CD14-positive monocyte (primary cell): ENCODE measurements at regions not wholly inside any gene's neighbourhood (a gene's known extent, or its start where the extent isn't known, plus 50 kb on each side); places are given as distances from the start of the nearest gene placed in this dataset.

Experiments
- DNase-seq, 3 donors: peaks; one replicate each; pipeline ENCODE4 v3.0.0-alpha.2; 2011 to 2022
- H2AFZ ChIP-seq: 2 replicates; pipeline ENCODE4 v1.6.0; 2012; ENCODE audit warnings: mild to moderate bottlenecking, low read depth, low read length, inconsistent platforms; ENCODE audit not compliant: insufficient read depth, poor library complexity, severe bottlenecking
- H3K27ac ChIP-seq, 2 donors: 1 replicate in 1 of 2; 2 replicates in 1 of 2; pipeline ENCODE4 v1.5.1; 2012 to 2013; ENCODE audit warnings: low read length in 2 of 2, control low read depth in 1 of 2, inconsistent platforms in 1 of 2, low read depth in 1 of 2, mild to moderate bottlenecking in 1 of 2
- H3K27me3 ChIP-seq, 2 donors: one replicate each; pipeline versions ENCODE4 v1.6.0 to v1.6.1; 2011 to 2013; ENCODE audit warnings: low read length in 2 of 2; ENCODE audit not compliant: control insufficient read depth in 2 of 2, insufficient read depth in 2 of 2
- H3K36me3 ChIP-seq, 2 donors: replicated peaks in 1 of 2; 1 replicate in 1 of 2; 2 replicates in 1 of 2; pipeline versions ENCODE4 v1.5.1 to v1.6.1; 2012 to 2013; ENCODE audit warnings: low read length in 2 of 2, control low read depth in 1 of 2, inconsistent platforms in 1 of 2, mild to moderate bottlenecking in 1 of 2; ENCODE audit not compliant: insufficient read depth in 2 of 2, control insufficient read depth in 1 of 2
- H3K4me1 ChIP-seq, 2 donors: 1 replicate in 1 of 2; 2 replicates in 1 of 2; pipeline versions ENCODE4 v1.5.1 to v1.6.1; 2012 to 2013; ENCODE audit warnings: low read length in 2 of 2, control low read depth in 1 of 2, inconsistent platforms in 1 of 2, mild to moderate bottlenecking in 1 of 2, moderate library complexity in 1 of 2; ENCODE audit not compliant: insufficient read depth in 2 of 2, control insufficient read depth in 1 of 2
- H3K4me2 ChIP-seq: replicated peaks from 2 replicates; pipeline ENCODE3; 2012; ENCODE audit warnings: low read length, moderate library complexity, mild to moderate bottlenecking; ENCODE audit not compliant: poor library complexity, severe bottlenecking; ENCODE audit errors: extremely low read depth
- H3K4me3 ChIP-seq, 3 experiments: fragments of 200-600 bp in 1 of 3; sonication (generic) in 1 of 3; replicated peaks in 1 of 3; 1 replicate in 2 of 3; 2 replicates in 1 of 3; pipeline ENCODE4 v1.5.1; 2011 to 2013; ENCODE audit warnings: low read length in 3 of 3, mild to moderate bottlenecking in 3 of 3, control low read depth in 2 of 3, low read depth in 2 of 3, inconsistent platforms in 1 of 3, moderate library complexity in 1 of 3
- H3K79me2 ChIP-seq: 2 replicates; pipeline ENCODE4 v1.6.0; 2012; ENCODE audit warnings: mild to moderate bottlenecking, control low read depth, inconsistent platforms, low read length, moderate library complexity; ENCODE audit not compliant: insufficient read depth
- H3K9ac ChIP-seq: 2 replicates; pipeline ENCODE4 v1.6.0; 2017; ENCODE audit warnings: low read length, mild to moderate bottlenecking; ENCODE audit not compliant: insufficient read depth, poor library complexity, severe bottlenecking
- H3K9me3 ChIP-seq, 2 donors: replicated peaks in 1 of 2; 1 replicate in 1 of 2; 2 replicates in 1 of 2; pipeline versions ENCODE4 v1.5.1 to v1.6.1; 2012 to 2013; ENCODE audit warnings: low read length in 2 of 2, control low read depth in 1 of 2; ENCODE audit not compliant: control insufficient read depth in 1 of 2, insufficient read depth in 1 of 2
- H4K20me1 ChIP-seq: 2 replicates; pipeline ENCODE4 v1.6.0; 2012; ENCODE audit warnings: mild to moderate bottlenecking, low read length, control low read depth, moderate library complexity; ENCODE audit not compliant: insufficient read depth
- H3K27ac Mint-ChIP-seq, 7 donors: one replicate each; pipeline ENCODE4 v1.8.0; 2020; ENCODE audit warnings: mild to moderate bottlenecking in 7 of 7, mixed read lengths in 7 of 7, moderate library complexity in 6 of 7, inconsistent platforms in 2 of 7
- H3K27me3 Mint-ChIP-seq, 3 donors: one replicate each; pipeline ENCODE4 v1.8.0; 2021 to 2022; ENCODE audit warnings: low read depth in 3 of 3, mild to moderate bottlenecking in 3 of 3, mixed read lengths in 3 of 3, moderate library complexity in 3 of 3, inconsistent platforms in 1 of 3
- H3K36me3 Mint-ChIP-seq, 2 donors: one replicate each; pipeline ENCODE4 v1.8.0; 2020; ENCODE audit warnings: mixed read lengths in 2 of 2, inconsistent platforms in 1 of 2, mild to moderate bottlenecking in 1 of 2
- H3K4me1 Mint-ChIP-seq: one replicate; pipeline ENCODE4 v1.8.0; 2020; ENCODE audit warnings: mild to moderate bottlenecking, mixed read lengths
- H3K4me3 Mint-ChIP-seq, 2 donors: one replicate each; pipeline ENCODE4 v1.8.0; 2020; ENCODE audit warnings: mild to moderate bottlenecking in 2 of 2, mixed read lengths in 2 of 2, moderate library complexity in 1 of 2
- H3K9me3 Mint-ChIP-seq, 7 donors: one replicate each; pipeline ENCODE4 v1.8.0; 2020 to 2022; ENCODE audit warnings: mixed read lengths in 7 of 7, mild to moderate bottlenecking in 6 of 7, moderate library complexity in 6 of 7, inconsistent platforms in 2 of 7
- CTCF ChIP-seq: fragments of 200-600 bp; IDR thresholded peaks from one replicate; pipeline ENCODE4 v1.8.0; 2022; ENCODE audit warnings: antibody characterized with exemption, mild to moderate bottlenecking
- WGBS: methylation state at CpG from one replicate; pipeline ENCODE4 v1.1.5; 2013; ENCODE audit warnings: missing lambda C conversion rate; ENCODE audit not compliant: insufficient coverage; 5-methylcytosine and 5-hydroxymethylcytosine counted together
- intact Hi-C, 2 donors: fragments of 100-400 bp; cut with micrococcal nuclease; formaldehyde crosslinking; loops; one replicate each; pipeline versions ENCODE4 v1.15.0 to v1.15.1; 2023

DNA sequence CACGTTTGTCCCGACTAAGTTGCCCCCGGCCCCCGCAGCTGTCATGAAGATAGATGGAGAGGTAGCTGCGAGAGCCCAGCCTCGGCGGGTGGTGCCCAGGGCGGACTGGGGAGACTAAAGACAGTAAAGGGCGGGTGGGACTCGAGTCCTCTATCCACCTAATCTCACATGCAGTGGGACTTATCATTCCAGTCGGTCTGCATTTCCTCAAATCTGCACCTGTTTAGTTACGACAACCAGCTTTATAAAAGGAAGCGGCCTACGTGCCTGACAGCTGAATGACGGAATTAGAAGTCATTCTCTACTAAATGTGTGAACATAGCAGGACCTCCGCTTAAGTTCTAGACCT lies 109.8 kb upstream of the EGLN3 start:
- Histone ChIP-seq H2AFZ (peak overlapping the region; percentile 89), H3K4me1 (peaks cover 13 to 15% of the 10 kb centered on the region in 2 donors), H3K4me3 (peak overlapping the region; percentile 42 to 78 (median 76)), H3K27me3 (peaks cover 0 to 23% of the 10 kb centered on the region in 2 donors), H3K36me3 (no peaks in the 10 kb centered on the region), H3K4me2 (peak overlapping the region; percentile 84), H3K27ac (peak overlapping the region; percentile 34 to 67), H3K9ac (peak overlapping the region; percentile 61), H4K20me1 (no peaks in the 10 kb centered on the region), H3K9me3 (no peaks in the 10 kb centered on the region), H3K79me2 (no peaks in the 10 kb centered on the region)
- Mint-ChIP-seq H3K27ac (peak overlapping the region; percentile 23 to 93 (median 77)), H3K27me3 (peaks cover 16 to 26% (median 25%) of the 10 kb centered on the region in 3 donors), H3K36me3 (peaks cover 0 to 5% of the 10 kb centered on the region in 2 donors), H3K4me1 (peaks cover 15% of the 10 kb centered on the region), H3K4me3 (peak overlapping the region; percentile 98), H3K9me3 (peaks cover 0 to 4% (median 0%) of the 10 kb centered on the region in 7 donors)
- no peak for TF ChIP-seq CTCF
- intact Hi-C loops: no loop called here
- peak in 1 of 3 donors; percentile 3 for DNase-seq
- 6% methylated on average over 13 of the region's 16 CpGs for WGBS

GRCh38 chr14:34059925-34060650 lies 109.2 kb upstream of the EGLN3 start:
- no peaks in the 10 kb centered on the region for H3K9me3 ChIP-seq
- H3K4me1 ChIP-seq: peaks cover 13 to 15% of the 10 kb centered on the region in 2 donors
- H3K9me3 Mint-ChIP-seq: peaks cover 0 to 4% (median 0%) of the 10 kb centered on the region in 7 donors
- no peaks in the 10 kb centered on the region for H3K79me2 ChIP-seq
- H3K36me3 Mint-ChIP-seq: peaks cover 0 to 5% of the 10 kb centered on the region in 2 donors
- peaks cover 15% of the 10 kb centered on the region for H3K4me1 Mint-ChIP-seq
- peak overlapping the region; percentile 42 to 78 (median 76) for H3K4me3 ChIP-seq
- peak overlapping the region; percentile 84 for H3K4me2 ChIP-seq
- H4K20me1 ChIP-seq: no peaks in the 10 kb centered on the region
- peaks cover 16 to 26% (median 26%) of the 10 kb centered on the region in 3 donors for H3K27me3 Mint-ChIP-seq
- peak; percentile 19 for TF ChIP-seq CTCF
- WGBS: under 1% methylated on average over 75 of the region's 84 CpGs
- H3K27ac Mint-ChIP-seq: peak overlapping the region; percentile 25 to 93 (median 77)
- peak overlapping the region; percentile 98 for H3K4me3 Mint-ChIP-seq
- H3K27me3 ChIP-seq: peaks cover 0 to 23% of the 10 kb centered on the region in 2 donors
- H3K36me3 ChIP-seq: no peaks in the 10 kb centered on the region
- peak overlapping the region; percentile 61 for H3K9ac ChIP-seq
- peak overlapping the region; percentile 89 for H2AFZ ChIP-seq
- H3K27ac ChIP-seq: peak overlapping the region; percentile 34 to 67
- peak; percentile 59 to 68 (median 65) for DNase-seq
- intact Hi-C loops: no loop called here
